GM19468 (cell line): ENCODE measurements at regions not wholly inside any gene's neighbourhood (a gene's known extent, or its start where the extent isn't known, plus 50 kb on each side); places are given as distances from the start of the nearest gene placed in this dataset.
"Not testable (repeated sequence)": the region's sequence is repeated elsewhere in the genome, so short reads cannot be mapped to it uniquely, and the experiment has no call there.

ENCODE experiments used
- ATAC-seq: cut with Tn5 transposase; IDR thresholded peaks from one replicate; pipeline ENCODE4 v1.9.1; 2021; ENCODE audit warnings: mild to moderate bottlenecking, moderate library complexity, moderate number of reproducible peaks; ENCODE audit not compliant: unreplicated experiment; ENCODE audit errors: extremely low read depth

DNA sequence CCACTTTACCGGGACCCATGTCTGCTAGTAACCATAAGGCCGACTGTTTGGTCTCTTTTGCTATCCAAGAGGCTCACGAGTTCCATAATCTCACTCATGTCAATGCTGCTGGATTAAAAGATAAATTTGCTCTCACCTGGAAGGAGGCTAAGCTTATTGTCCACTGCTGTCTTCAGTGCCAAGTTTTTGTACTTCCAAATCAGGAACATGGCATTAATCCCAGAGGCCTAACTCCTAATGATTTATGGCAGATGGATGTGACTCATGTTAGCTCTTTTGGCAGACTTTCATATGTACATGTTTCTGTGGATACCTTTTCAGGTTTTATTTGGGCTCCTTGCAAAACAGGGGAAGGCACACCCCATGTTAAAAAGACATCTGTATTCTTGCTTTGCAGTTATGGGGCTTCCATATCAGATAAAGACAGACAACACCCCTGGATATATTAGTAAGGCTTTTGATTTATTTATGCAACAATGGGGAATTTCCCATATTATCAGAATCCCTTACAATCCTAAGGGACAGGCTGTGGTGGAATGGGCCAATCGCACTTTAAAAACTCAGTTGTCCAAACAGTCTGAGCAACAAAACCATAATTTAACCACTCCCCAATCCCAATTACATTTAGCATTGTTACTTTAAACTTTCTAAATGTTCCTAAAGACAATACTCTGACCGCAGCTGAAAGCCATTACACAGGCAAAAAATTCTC lies 162.7 kb downstream of the IER5 start:
- no peak for ATAC-seq

DNA sequence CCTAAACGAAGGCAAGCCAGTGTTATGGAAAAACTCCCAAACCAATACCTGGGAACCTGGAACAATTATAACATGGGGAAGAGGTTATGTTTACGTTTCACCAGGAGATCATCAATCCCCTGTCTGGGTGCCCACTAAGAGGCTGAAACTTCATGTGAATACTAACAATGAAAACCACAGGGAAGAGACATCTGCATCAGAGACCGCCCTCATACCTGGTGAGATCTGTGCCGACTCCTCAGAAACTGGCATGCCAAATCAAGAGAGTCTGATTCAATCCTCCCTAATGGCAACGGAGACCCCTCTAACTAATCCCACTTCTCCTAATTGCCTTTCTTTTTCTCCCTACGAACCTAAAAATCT lies 163.2 kb downstream of the IER5 start:
- ATAC-seq, result no peak

DNA sequence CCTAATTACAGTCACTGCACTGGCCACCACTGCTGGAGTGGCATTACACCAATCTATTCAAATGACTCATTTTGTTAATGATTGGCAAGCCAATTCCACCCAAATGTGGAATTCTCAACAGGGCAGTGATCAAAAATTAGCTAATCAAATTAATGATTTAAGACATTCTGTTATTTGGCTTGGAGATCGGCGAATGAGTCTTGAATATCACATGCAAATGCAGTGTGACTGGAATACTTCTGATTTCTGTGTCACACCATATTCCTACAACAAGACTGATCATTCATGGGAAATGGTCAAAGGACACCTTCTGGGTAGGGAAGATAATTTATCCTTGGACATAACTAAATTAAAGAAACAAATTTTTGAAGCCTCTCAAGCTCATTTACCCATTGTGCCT lies 165.1 kb downstream of the IER5 start:
- ATAC-seq, result not testable (repeated sequence)

DNA sequence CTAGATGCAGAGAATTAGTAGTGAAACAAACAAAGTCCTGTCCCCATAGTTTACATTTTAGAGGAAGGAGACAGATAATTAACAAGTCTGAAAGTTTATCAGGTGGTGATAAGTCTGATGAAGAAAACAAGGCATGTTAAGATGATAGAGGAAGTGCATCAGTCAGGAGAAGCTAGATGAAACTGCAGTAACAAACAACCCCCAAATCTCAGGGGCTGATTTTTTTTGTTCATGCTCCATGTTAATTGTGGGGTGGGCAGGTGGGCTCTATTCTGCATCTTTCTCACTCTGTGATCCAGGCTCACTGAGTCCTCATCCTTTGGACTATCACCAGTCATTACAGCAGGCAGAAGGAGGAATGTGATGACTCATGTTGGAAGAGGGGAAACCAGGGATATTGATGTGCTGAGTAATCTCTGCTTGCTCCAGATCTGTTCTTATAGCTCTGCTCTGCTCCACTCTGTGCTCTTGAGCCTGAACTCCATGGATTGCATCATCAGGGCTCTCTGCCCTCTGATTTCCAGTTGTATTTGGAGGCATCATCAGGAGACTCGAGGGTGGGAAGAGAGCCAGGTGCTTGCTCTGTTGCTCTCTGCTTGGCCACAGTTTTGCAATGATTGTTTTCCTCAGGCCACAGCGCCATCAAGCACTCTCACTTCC lies 166.9 kb downstream of the IER5 start:
- no peak for ATAC-seq

DNA sequence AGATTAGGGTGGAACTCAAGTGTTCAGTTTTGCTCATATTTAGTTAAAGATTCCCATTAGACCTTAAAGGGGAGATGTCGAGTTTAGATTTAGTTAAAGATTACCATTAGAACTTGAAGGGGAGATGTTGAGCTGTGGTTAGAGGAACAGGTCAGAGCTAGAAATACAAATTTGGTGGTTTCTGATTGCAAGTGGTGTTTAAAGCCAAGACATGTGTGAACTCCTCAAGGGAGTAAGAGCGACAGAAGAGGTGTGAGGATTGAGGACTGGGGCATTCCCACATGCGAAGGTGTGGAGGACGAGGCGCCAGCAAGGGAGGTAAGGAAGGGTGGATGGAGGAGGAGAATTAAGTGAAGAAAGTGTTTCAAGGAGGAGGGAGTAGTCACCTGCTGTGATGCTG lies 168.6 kb downstream of the IER5 start:
- ATAC-seq, result peak; percentile 75

DNA sequence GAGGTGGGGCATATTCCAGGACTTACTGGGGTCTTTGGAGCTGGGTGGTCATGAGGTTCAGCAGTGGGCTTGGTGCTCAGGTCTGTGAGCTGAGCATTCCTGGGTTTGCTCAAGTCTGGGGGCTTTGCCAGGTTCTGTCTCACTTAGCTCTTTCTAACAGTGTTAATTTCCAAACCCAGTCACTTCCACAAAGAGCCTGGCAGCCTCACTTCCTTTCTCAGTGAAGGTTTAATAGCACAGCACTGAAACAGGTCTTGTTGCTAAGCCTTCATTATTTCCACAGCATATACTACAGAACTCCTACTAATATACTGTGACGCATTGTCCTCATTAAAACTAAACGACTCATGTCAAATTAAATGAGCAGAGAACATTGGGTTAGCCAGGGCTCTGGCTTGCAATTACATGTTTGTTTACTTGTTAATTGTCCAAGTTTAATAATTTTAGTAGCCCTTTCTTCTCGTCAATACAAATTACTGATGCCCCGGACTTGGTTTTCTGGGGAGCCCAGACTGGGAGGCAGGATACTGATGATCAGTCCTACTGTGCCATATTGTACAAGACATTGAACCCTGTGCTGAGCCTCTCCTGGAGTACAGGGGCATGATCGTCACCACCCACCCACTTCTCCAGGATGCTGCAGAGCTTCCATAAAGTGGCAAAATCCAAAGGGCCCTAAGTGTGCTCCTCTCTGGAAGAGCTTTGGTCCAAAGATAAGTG lies 170.7 kb downstream of the IER5 start:
- ATAC-seq, result no peak

DNA sequence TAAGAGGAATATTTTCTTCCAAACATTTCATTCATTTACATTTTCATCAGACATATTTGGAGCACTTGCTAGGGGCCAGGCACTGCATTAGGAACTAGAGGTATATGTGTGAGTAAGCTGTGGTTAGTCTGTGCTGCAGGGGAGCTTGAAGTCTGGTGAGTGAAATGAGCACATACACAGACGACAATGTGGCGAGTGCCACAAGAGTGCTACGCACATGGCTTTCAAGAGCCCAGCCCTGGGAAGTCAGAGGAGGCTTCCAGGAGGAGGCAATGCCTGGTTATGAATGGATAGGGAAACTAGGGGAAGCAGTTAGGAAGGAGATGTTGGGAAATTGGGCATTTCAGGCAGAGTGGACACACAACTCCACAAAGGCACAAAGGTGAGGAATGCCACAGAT lies 171.8 kb downstream of the IER5 start:
- no peak for ATAC-seq

DNA sequence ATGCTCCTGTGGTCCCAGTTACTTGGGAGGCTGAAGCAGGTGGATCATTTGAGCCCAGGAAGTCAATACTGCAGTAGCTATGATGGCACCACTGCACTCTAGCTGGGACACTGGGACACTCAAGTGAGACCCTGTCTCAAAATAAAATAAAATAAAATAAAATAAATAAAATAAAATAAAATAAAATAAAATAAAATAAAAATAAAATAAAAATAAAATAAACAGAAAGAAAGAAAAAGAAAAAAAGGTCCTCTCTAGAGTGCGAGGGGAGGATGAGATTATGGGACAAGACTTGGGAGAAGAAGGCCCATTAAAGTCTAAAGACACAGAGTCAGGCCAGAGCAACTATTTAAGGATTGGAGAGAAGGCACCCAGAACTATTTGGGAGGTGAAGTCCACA lies 172.5 kb downstream of the IER5 start:
- ATAC-seq, result no peak

DNA sequence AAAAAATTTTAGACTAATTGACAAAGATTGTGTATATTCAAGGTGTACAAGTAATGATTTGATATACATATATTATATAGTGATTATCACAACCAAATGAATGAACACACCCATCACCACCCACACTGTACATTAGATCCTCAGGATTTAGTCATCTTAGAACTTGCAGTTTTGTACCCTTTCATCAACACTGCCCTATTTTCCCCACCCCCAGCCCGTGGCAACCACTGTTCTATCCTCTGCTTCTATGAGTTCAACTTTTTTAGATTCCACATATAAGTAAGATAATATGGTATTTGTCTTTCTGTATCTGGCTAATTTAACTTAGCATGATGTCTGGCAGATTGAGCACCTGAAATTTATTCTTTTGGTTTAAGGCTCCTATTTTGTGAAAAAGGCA lies 173.6 kb downstream of the IER5 start:
- ATAC-seq, result no peak

DNA sequence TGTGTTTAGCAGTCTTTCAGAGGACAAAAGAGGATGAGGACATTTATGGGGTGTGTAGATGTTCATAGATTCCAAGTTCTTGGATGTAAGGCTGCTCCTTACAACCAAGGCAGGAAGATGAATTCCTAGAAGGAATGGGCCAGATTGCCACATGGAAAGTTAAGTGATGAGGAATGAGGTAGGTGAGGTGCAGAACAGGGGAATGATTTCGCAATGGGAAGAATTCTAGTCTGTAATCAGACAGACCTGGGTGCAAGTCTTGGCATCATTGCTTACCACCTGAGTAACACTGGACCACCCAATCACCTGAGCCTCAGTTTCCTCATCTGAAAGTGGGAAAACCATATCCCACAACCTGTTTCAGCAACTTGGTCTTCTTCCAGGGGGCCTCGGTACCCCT lies 174.9 kb downstream of the IER5 start:
- ATAC-seq, result no peak

DNA sequence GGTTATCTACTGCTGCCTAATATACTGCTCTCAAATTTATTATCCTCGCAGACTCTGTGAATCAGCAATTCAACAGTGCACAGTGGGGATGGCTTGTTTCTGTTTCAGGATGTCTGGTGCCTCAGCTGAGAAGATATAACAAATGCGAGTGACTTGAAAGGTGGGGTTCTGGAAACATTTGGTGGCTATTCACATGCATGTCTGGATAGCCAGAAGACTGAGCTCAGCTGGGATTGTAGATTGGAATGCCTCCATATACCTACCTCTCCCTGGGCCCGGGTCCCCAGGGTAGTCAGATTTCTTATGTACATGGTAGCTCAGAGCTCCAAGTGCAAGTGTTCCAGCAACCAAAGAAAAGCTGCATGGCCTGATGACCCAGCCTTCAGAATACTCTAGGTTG lies 176.3 kb downstream of the IER5 start:
- no peak for ATAC-seq

DNA sequence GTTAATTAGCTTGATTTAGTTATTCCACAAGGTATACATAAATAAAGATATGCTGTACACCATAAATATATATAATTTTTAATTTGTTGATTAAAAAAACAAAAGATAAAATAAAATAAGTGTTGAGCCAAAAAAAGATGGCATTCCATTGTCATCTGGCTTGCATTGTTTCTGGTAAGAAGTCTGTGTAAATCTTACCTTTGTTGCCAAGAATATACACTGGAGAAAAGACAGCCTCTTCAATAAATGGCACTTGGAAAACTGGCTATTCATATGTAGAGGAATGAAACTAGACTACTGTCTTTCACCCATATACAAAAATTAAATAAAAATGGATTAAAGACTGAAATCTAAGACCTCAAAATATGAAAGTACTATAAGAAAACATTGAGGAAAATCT lies 196.5 kb downstream of the IER5 start:
- no peak for ATAC-seq

DNA sequence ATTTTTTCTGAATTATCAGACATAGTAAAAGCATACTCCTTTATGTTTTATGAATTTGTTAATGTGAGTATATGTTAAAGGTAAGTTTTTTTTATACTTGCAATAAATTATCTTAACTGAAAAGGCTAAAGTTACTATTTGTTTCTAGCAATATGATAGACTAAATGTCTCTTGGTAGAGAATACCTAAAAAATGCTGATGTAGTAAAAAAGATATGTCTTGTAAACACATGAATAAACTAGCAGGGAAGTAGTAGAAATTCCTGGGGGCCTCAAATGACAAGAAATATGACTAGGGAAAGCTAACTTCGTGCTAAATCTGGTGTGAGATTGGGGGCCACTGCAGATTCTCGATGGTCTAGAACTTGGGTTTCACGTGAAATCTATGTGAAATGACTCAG lies 188.1 kb upstream of the CACNA1E start:
- no peak for ATAC-seq

DNA sequence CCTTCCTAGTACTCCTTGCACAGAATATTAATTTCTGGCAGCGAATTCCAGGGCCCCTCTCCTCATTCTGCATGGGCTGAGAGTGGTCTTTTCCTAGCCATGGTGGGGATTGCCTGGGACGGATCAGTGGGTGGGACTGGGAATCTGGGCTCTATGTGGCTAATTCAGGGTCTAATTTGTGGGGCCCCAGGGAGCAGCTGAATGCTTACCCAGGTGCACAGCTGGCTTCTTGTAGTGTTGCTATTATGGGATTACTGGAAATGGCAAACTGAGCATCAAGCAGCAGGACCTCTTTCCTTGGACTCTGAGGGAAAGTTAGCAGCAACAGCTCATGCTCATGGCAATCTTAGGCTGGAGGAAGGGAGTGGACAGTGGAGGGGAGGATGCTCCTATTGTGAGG lies 187.1 kb upstream of the CACNA1E start:
- ATAC-seq, result no peak

DNA sequence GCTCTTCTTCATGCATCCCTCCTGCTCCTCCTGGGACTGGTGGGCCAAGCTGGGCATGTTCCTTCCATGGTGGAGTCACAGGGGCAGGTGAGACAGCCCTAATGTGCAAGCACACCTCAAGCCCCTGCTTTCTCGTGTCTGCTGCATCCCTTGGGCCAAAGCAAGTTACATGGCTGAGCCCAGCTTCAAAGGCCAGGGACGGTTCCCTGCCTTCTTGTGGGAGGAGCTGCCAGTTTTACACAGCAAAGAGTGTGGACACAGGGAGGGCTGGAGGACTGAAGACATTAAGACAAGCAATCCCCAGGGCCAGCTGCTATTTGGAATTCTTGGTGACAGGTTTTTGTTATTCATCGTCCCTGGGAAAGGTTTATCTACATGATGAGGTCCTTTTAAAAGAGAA lies 175.2 kb upstream of the CACNA1E start:
- no peak for ATAC-seq

DNA sequence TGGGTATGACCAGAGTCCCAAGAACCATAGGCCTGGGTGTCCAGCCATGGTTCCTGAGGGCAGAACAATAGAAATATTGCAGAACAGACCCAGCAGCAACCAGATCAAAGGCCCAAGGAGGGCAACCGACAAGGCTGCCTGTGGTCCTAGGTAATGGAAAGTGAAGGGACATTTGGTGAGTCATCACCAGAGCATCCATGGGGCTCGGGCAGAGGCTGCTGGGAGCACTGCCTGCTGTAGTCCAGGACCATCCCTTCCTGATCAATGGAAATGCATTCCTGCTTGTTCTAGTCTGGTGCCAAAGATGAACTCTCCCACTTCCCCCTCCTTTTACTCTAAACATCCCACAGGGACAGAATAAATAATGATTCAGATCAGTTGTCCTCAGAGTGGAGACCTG lies 172.8 kb upstream of the CACNA1E start:
- ATAC-seq, result no peak

DNA sequence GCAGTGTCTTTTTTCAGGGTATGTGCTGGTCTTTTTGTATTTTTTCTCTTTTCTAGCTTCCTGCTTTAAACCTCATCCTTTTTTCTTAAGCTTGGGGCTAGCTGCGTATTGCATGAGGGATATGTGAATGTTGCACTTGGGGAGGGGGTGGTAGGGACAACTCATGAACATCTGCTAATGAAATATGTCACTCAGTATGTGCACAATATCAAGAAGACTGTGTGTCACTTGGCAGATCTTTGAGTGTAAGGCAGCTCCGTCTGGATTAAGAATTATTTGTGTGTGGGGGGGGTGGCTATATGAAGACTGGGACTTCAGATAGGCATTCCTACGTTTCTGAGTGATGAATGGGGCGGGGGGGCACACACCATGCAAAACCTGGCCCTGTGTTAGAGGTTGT lies 170.4 kb upstream of the CACNA1E start:
- ATAC-seq, result no peak

DNA sequence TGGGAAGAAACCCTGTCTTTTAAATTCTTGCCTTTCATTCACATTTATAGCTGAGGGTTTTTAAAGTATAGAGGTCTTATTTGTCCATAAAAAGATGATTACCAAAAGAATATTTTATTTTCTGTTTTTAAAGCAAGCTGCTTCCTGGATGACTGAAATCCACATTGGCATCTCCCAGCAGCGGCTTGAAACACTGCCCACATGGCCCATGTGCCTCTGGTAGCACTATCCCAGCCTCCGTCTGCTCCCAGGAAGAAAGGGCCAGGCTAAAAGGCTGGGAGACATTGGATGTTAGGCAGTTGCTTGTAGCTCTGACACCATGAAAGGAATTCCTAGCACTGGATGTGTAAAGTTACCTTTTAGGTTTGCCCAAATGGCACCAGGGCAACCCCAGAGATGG lies 169.9 kb upstream of the CACNA1E start:
- no peak for ATAC-seq

DNA sequence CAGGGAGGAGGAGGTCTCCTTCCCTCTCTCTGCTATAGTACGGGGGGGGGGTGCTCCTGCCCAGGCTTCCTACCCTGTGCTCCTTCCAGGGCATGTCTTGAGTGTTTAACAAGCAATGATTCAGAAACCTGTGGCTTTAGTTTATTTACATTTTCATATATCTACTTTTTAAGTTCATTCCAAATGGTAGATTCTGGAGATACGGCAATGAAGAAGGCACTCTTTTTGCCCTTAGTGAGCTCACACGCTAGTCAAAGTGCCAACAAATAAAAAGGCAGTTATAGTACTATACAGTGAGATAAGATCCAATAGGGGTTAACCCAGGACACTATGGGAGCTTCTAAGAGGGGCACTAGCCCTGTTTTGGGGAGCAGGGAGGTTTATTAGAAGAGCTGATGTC lies 169.3 kb upstream of the CACNA1E start:
- ATAC-seq, result no peak

DNA sequence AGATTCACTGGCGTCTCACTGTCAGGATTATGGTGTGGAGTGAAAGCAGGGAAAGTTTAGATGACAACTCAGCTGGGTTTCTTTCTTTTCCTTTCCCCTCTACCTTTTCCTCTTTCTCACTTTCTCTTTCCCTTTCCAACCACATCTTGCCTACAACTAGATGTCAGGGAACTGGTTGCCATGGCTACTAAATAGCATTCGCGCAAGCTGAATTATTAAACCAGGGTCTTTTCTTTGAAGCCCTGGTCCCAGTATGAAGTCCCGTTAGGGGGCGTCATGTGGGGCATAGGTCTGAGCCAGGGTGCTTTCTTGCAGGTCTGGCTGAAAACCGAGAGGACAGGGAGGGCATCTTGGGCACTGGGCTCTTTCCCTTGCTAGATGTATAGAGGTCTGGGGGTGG lies 168.4 kb upstream of the CACNA1E start:
- no peak for ATAC-seq

DNA sequence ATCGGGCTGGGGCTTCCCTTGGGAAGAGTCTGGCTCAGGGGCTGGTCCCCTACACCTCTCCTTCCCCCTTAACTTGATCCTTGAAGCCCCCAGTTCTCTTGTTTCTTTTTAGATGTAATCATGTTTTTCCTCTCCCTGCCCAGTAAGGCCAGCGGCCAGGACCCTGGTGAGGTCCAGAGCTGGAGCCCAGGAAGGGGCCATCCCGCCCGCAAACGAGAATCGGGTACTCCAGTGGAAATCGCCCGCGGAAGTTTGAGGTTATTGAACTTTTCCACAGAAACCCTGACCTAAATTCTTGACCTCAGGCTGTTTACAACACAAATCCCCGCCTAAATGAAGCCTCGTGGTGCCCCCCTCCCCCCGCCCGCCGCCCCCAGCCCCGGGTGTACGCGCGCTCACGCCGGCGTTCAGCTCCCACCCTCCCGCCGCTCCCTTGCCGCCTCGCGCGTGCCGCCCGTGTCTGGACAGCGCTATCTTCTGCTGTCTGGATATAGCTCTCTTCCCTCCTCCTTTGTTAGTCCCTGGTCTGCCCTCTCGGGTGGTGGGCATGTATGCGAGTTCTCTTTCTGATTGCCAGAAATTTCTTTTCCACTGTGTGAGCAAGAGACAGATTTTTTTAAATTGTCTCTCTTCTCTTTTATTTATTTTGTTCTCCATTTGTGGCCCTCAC lies 165.9 kb upstream of the CACNA1E start:
- no peak for ATAC-seq
